ENCODE measurements at regions not wholly inside any gene's neighbourhood (a gene's known extent, or its start where the extent isn't known, plus 50 kb on each side); places are given as distances from the start of the nearest gene placed in this dataset.

DNA sequence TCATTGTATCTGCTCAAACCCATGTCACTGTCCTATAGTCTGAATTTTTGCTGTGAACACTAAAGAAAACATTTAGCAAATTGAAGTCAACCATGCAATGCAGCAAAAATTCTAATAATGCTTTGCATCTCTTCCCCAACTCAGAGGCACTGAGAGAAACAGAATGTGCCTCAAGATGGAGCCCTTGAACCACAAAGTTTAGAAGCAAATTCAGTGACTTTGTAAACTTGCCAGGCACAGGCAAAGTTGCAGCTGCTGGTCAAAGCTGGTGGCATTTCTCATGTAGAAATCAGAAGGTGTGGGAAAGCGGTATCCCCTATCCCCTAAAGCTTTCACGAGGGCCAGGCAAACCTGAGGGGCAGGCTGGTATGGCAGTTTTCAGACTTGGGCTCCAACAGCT is 121.7 kb upstream of the DIPK2B start:
- DNase-seq (ENCODE audit: low read depth, low spot score) = peak; percentile 25

DNA sequence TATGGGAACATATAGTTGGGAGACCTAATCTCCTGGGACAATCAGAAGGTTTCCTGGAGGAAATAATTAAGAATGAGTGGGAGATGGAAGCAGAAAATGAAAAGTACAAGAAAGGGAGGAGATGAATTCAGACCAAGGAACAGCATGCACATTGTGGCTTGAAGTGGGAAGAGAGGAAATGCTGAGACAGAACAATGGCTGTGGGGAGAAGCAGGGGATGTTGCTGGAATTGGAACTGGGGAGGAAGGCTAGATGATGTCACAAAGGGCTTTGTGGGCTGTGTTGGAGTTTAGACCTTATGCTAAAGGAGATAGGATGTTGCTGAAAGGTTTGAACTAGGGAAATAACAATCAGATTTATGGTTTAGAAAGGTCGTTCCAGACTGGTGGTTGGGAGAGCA is 119.5 kb upstream of the DIPK2B start:
- no peak for DNase-seq (ENCODE audit: low read depth, low spot score)

DNA sequence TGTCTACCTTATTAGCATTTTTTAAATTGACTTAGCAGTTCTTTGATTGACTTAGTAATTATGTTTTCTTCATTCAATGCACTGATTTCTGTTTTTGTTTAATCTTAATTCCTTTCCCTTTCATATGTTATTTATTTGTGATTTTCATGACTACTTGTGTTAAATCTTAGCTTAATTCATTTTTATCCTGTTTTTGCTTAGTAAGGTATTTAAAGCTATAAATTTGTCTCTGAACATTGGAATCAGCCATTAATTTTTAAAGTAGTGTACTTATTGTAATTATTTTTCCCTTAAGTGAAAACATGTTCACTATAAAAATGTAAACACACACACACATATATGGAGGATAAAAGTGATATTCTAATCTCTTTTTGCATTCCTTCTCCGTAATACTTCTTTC is 109.1 kb upstream of the DIPK2B start:
- no peak for DNase-seq (ENCODE audit: low read depth, low spot score)

DNA sequence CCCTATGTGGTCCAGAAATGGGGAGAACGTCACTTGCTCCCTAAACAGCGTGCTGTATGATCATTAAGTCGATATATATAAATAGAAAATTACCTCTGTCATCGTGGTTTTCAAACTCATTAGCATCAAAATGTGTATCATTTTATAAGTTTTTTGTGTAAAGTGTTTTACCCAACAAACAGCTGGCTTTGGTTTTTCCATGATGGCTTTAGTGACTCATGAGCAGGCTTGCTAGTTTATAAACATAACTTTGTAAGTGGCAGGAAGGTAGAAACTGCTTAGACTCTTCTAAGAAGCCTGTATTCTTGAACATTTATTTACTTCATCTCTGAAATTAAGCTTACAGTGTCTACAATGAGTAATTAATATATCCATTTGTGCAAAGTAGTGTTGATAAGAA is 108.4 kb upstream of the DIPK2B start:
- no peak for DNase-seq (ENCODE audit: low read depth, low spot score)

DNA sequence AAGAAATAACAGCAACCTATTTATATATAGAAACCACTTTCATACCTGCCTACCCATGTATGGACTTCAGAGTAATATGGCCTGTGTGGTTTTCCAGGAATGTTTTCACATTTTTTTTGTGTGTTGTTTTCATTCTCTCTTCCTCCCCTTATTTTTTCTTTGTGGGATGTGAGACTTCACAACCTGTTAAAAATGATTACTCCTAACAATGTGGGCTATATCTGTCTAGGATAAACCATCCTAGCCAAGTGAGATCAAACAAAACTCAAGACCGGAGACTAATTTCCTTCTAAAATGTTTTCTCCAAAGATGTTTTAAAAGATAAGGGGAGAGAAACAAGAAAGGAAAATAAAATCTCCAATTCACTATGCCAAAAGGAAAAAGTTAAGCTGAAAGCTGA is 106.1 kb upstream of the DIPK2B start:
- no peak for DNase-seq (ENCODE audit: low read depth, low spot score)

DNA sequence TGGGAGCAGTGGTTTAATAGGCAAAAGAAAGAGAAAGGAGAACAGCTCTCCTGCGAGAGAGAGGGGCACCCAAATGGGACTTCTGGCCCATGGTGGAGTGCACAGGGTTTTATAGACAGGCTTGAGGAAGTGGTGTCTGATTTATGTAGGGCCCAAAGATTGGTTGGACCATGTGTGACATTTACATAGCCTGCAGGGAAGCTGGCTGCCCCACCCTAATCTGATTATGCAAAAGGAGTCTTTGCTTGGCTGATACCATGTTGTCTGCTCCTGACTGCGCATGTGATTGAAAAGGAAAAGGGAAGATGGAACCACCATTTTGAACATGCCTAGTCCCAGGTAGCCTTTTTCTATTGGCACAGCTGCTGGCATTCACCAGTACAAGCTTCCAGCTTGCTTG is 100.0 kb upstream of the DIPK2B start:
- no peak for DNase-seq (ENCODE audit: low read depth, low spot score)

DNA sequence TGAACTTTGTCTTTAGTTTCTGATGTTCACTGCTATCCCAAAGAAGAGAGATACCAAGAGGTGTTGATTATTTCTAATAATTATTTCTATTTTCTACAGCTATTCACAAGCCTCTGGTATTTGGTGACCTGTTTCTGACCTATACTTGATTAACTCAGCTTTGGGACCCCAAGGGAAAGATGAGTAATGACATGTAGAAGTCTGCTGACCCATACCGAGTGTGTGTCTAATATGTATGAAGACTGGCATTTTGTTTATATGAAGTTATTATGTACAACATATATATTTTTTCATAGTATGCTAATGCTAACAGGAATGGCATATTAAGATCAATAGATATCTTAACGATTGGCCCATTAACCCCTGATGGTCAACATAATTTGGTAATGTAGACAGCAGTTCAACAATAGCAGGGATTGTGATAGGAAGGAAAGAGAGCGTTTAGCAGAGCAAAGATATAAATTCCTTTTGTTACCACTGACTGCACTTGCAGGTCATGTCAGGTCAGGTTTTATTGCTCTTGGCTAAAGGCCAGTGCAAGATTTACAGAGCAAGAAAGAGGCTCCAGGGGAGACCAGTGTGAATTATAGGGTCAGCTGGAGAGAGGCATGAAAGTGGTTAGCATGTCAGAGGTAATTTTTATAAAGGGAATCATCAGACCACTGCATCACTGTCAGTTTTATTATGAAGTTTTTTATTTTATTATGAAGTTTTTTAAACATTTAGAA is 94.7 kb upstream of the DIPK2B start:
- peak; percentile 20 for DNase-seq (ENCODE audit: low read depth, low spot score)

DNA sequence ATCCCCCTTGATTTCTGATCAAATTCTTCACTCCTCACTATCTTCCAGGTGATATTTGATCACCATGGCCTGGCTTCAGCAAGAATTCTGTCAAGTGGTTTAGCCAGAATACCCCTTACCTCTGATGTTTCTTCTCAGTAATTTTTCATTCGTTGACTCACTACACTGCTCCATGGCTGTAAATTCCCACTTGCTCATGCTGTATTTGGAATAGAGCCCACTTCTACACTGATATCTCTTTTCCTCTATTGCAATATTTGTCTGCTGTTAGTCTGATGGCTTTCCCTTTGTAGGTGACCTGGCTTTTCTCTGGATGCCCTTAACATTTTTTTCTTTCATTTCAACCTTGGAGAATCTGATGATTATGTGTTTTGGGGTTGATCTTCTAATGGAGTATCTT is 73.9 kb upstream of the DIPK2B start:
- no peak for DNase-seq (ENCODE audit: low read depth, low spot score)

DNA sequence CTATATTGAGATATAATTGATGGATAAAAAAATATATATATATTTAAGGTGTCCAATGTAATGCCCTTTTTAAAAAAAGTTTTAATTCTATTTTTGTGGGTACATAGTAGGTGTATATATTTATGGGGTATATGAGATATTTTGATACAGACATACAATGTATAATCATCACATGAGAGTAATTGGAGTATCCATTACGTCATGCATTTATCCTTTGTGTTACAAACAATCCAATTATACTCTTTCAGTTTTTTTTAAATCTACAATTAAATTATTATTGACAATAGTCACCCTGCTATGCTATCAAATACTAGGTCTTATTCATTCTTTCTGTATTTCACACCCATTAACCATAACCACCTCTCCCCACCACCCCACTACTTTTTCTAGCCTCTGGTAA is 66.3 kb upstream of the DIPK2B start:
- no peak for DNase-seq (ENCODE audit: low read depth, low spot score)

DNA sequence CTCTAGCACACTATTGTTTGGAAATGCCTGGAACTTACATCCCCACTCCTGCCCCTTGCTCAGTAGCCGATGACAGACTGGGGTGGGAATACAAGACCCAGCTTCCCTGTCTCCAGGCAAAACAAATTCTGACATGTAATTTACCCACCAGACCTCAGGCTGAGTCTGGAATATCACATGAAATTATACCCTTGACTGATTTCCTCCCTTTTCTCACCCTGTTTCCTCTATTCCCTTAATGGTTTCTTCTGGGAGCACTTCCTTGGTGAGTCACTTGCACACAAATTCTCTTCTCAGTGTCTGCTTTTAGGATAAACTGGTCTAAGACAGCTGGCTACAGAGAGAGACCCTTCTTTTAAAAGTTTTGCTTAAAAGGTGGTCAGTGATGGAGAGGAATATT is 65.8 kb upstream of the DIPK2B start:
- no peak for DNase-seq (ENCODE audit: low read depth, low spot score)

DNA sequence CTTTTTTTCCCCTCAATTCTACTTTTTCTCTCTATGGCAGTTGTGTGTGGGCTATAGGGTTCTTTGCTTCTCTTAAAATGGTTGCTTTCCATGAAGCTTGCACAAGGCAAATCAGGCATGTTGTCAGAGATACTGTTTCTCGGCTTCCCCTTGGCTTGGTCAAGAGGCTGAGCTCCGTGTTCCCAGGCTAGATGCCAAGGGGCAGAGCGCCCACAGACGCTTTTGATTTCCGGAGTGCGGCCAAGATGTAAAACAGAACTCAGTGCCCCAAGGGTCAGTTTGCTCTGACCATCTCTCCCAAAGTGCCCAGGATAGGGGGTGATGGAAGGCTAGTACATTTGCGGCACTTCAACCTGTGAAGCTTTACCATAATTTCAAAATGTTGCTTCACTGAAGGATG is 64.2 kb upstream of the DIPK2B start:
- no peak for DNase-seq (ENCODE audit: low read depth, low spot score)

DNA sequence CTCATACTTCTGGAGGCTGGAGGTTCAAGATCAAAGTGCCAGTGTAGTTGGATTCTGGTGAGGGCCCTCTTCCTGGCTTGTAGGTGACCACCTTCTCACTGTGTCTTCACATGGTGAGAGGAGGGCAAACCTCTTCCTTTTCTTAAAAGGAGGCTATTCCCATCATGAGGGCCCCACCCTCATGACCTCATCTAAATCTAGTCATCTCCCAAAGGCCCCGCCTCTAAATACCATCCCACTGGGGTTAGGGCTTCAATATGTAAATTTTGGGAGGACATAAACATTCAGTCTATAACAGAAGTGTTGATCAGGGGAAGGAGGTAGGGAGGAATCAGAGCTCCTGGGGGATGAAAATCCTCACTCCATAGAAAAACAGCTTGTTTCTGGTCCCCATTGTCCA is 60.8 kb upstream of the DIPK2B start:
- no peak for DNase-seq (ENCODE audit: low read depth, low spot score)

DNA sequence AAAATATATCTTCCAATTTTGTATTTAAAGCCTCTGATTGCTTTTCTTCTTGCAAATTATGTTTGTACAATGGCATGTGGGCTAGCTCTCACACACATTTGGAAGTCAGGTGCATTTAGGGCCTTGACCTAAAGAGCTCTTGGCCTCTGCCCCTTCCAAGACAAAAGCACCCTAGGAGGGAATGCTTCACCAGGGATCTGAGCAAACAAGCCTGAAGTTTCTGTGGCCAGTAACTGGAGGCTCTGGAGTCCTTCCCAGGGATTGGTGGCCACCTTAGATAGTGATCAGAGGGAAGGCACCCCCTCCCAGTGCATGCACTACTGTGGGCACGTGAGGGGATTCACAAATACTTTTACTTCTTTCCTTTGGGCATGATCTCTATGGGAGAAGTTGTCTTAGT is 60.3 kb upstream of the DIPK2B start:
- no peak for DNase-seq (ENCODE audit: low read depth, low spot score)

DNA sequence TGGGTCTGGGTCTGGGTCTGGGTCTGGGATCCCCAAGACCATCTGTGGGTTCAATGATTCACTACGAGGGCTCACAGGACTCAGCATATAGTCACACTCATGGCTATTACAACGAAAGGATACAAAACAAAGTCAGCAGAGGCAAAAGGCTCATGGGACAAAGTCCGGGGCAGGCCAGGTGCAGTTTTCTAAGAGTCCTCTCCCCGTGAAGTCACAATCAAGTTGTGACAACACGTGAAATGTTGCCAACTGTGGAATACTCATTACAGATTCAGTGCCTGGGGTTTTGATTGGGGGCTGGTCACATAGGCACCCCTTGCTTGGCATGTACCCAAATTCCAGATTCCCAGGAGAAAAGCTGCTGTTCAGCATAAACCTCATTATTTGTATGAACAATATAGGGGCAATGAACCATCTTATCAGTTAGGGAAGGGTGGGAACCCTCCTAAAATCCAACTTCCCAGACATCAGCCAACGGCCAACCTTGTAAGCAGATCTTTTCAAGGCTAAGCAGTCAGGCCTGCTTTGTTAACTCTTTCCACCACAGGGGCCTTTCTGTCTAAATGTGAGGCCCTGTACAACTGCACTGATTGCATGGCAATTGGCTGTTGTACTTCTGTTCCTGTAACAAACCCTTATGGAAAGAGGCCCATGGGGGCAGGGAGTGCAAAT is 58.2 kb upstream of the DIPK2B start:
- no peak for DNase-seq (ENCODE audit: low read depth, low spot score)

Measured in brain pericyte (primary cell).